GM18858 (cell line): ENCODE measurements at regions not wholly inside any gene's neighbourhood (a gene's known extent, or its start where the extent isn't known, plus 50 kb on each side); places are given as distances from the start of the nearest gene placed in this dataset.
"Not testable (repeated sequence)": the region's sequence is repeated elsewhere in the genome, so short reads cannot be mapped to it uniquely, and the experiment has no call there.

Source experiments
- ATAC-seq: cut with Tn5 transposase; IDR thresholded peaks from one replicate; pipeline ENCODE4 v1.9.1; 2021; ENCODE audit not compliant: unreplicated experiment

GRCh38 chr5:174567506-174568141 is 156.8 kb upstream of the MSX2 start:
- ATAC-seq = no peak

- no peak for ATAC-seq
Observed at GRCh38 chr5:174570662-174571061, 153.7 kb upstream of the MSX2 start.

DNA sequence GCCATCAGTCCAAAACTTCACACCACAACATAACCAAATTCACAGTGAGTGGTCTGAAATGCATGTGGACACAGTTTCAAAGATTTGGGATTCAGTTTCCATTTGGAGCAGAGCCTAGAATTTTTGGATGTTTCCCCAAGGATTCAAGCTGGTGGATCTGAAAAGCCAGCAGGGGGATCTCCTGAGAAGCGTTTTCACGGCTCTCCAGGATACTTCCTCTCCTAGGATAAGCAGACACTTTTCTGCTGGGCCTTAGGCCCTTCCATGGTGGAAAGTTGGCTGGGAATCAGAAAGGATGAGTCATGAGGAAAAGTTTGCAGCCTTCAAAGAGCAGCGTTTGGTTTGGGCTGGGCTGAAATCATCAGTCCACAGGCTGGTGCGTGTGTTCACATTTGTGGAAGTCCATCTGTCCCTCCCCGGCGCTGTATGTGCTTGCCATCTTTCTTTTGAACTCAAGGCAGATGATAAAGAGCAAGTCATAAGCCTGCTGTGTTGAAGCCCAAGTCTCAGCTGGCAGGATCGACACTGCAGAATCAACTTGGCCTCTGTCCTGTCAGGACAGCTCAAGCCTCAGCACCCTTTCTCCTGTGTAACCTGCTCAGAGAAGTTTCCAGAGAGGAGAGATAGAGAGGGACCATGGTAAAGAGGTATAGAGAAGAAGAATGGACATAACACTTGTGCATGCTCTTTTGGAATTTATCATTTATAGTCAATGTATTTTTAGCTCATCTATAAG is 152.6 kb upstream of the MSX2 start:
- ATAC-seq = no peak

GRCh38 chr5:174572591-174572990 is 151.8 kb upstream of the MSX2 start:
- no peak for ATAC-seq

DNA sequence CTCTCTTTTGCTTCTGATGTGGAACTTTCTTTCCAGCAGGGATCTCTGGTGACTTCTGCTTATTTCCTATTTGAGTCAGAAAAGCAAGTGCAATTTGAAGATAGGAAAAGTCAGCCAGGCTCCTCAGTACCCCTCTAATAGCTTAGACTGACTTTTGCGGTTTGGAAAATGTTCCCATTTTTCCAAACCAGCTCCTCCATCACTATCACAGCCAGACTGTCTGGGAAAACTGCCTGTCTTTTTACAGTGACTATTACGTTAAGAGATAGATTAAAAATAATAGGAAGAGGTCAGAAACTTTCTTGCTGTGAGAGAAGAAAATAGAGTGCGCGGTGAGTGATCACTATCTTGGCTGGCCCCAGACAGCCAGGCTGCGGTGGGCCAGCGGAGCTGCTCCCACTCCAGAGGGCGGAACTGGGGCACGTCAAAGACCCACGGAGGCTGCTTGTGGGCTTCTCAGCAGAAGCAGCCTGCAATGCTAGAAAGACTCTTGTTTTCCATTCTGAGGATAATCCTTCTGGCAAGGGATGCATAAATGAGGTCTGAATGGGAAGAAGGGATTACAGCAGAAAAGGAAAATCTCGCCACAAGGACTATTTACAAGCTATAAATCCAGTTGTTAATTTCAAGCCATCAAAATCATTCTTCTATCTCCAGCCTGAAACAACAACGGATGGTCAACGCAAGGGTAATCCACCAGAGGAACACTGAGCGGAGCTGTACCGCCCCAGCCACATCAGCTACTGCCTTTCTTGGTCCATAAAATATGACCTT is 151.0 kb upstream of the MSX2 start:
- no peak for ATAC-seq

DNA sequence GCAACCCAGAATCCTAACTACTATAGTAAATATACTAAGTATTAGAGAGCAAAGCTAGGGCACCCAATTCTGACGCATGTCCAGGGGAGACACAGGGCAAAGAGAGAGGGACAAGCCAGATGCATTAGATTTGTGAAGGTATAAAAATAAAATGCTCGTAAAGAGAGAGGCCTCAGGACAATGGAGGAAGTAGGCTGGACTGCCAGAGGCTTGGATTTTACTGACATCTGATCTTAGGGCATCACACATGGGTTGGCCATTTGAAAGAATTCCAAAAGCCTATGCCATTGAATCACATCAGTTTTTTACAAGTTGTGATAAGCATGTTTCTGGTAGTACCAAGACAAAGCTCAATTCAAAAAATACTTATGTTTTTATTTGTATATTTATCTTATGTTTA is 149.3 kb upstream of the MSX2 start:
- no peak for ATAC-seq

DNA sequence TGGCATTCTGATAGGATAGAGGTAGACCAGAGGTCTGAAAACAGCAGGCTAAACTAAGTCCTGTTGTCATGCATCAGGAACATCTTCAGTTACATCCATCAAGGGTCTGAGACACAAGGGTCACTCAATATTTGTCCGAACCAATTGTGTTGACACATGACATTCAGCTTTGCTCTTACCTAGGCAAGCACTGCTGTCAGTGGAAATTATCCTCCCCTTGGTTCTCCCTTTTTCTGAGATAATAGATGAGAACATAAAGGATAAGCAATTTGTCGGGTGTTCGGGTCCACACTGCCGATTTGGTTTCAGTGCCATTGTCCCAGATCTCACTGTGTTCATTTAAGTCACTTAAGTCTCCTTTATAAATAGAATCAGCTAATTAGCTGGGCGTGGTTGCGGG is 148.3 kb upstream of the MSX2 start:
- ATAC-seq = no peak

GRCh38 chr5:174581479-174581878 is 142.9 kb upstream of the MSX2 start:
- no peak for ATAC-seq

- ATAC-seq = no peak
Observed at GRCh38 chr5:174581894-174582293, 142.5 kb upstream of the MSX2 start.

- ATAC-seq = no peak
Observed at GRCh38 chr5:174583071-174583470, 141.3 kb upstream of the MSX2 start.

DNA sequence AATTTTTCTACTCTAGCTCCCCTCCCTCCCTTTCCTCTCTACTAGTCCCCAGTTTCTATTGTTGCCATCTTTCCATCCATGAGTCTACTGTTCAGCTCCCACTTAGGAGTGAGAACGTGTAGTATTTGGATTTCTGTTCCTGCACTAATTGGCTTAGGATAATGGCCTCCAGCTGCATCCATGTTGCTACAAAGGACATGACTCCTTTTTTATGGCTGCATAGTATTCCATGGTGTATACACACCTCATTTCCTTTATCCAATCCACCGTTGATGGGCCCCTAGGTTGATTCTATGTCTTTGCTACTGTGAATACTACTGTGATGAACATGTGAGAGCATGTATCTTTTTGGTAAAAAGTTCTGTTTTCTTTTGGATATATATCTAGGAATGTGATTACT is 138.9 kb upstream of the MSX2 start:
- ATAC-seq = no peak

- not testable (repeated sequence) for ATAC-seq
Observed at GRCh38 chr5:174586163-174586562, 138.2 kb upstream of the MSX2 start.

DNA sequence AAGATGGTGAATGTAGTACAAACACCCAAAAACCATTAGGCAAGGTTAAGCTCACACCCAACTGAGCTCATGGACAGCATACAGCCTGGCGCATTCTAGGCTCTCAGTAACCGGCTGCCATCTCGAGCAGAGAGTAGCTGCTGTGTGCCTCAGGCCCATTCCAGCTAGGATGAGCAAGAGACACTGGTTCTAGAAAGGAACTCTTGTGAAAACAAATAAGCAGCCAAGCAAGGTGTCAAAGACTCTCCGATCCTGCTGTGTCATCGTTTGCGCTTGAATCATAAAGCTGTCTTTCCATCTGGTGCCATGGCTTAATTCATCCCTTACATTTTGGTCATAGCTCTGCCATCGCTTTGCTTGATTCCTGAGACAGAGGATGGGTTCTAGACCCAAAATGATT is 135.4 kb upstream of the MSX2 start:
- no peak for ATAC-seq

GRCh38 chr5:174589599-174589998 is 134.8 kb upstream of the MSX2 start:
- ATAC-seq = no peak

- no peak for ATAC-seq
Observed at GRCh38 chr5:174590820-174591219, 133.6 kb upstream of the MSX2 start.

DNA sequence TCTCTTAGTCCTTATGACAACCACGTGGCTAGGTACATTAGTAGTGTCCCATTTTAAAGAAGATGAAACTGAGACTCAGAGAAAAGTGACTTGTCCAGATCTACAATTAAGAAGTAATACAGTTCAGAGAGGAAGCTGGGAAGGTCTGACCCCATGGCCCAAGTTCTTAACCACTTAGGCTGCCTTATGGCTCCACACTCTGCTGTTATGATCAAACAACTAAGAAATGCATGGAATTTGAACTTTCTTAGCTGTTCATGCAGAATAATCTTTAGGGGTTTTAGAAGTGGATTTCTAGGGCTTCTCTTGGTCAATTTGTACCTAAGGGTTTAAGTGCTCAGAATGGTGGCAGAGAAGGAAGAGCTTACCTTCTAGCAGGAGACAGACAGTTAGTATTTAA is 128.0 kb upstream of the MSX2 start:
- ATAC-seq = no peak

- ATAC-seq = no peak
Observed at GRCh38 chr5:174599992-174600391, 124.4 kb upstream of the MSX2 start.

DNA sequence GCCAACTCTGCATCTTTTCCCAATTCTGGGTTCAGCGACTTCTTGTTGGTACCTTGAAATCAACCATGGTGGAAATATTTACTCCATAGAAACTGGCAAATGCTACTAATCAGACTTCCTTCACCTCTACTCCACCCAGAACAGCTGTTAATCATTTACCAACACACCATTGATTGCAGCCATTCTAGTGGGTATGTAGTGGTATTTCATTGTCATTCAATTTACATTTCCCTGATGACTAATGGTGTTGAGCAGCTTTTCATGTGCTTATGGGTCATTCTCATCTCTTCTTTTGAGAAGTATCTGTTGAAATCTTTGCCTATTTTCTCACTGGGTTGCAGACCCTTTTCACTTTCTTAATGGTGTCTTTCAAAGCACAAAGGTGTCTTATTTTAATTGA is 122.4 kb upstream of the MSX2 start:
- ATAC-seq = no peak

- ATAC-seq = no peak
Observed at GRCh38 chr5:174606153-174606552, 118.2 kb upstream of the MSX2 start.

DNA sequence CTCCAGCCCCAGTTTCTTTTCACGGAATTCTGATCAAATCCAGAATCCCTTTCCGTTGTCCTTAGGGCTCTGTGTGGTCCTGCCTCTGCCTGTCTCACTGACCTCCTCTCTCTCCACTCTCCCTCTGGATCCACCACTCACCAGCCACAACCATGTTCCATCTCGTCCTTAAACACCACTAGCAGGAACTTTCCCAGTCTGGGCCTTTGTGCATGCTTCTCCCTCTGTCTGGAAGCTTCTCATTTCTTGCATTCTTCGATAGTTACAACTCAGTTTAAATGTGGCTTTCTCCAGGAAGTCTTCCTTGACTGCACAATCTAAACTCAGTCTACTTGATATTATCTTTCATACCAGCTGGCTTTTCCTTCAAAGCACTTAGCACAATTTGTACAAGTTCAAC is 117.7 kb upstream of the MSX2 start:
- no peak for ATAC-seq

- ATAC-seq = no peak
Observed at GRCh38 chr5:174607205-174607604, 117.2 kb upstream of the MSX2 start.

DNA sequence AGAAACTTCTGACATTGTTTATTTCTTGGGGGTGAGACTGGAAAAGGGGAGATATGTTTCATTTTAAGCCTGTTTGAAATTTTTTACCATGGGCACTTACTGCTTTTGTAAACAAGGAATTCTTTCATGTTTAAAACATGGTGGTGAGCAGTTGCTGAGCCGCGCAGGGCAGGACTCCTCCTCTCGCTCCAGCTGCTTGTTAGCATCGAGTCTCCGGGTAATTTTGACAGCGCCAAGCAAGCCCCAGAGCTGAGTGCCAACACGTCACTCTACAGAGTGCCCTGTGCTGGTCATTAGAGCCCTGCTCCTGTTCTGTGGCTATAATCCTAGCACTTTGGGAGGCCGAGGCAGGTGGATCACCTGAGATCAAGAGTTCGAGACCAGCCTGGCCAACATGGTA is 116.5 kb upstream of the MSX2 start:
- ATAC-seq = no peak
